A673 (cell line): ENCODE measurements at regions not wholly inside any gene's neighbourhood (a gene's known extent, or its start where the extent isn't known, plus 50 kb on each side); places are given as distances from the start of the nearest gene placed in this dataset.
"Not testable (repeated sequence)": the region's sequence is repeated elsewhere in the genome, so short reads cannot be mapped to it uniquely, and the experiment has no call there.

Experiments used
- BruUV-seq: library from RNA; stranded (reverse); fragments of 400-500 nt; replicated peaks from 2 replicates; lab custom pipeline; 2021; lab: Mats Ljungman, UMichigan
- CTCF ChIA-PET: fragments of 300-600 bp; sonication (Branson Sonifier 250); formaldehyde crosslinking; loops from one replicate; lab custom pipeline; 2022; ENCODE audit warnings: antibody characterized with exemption; lab: Charles Lee
- POLR2A ChIA-PET: fragments of 300-600 bp; sonication (Branson Sonifier 250); formaldehyde crosslinking; loops from one replicate; lab custom pipeline; 2022; ENCODE audit warnings: antibody characterized with exemption; ENCODE audit not compliant: low non-redundant PET; lab: Charles Lee
- DNase-seq: peaks from one replicate; pipeline ENCODE4 v3.0.0-alpha.2; 2015; ENCODE audit warnings: low spot score
- H3K27ac ChIP-seq: fragments of 200-600 bp; sonication (generic); 2 replicates; pipeline ENCODE4 v1.5.1; 2016; ENCODE audit warnings: mixed run types, low read depth, mild to moderate bottlenecking, mixed read lengths, antibody characterized with exemption, low read length; ENCODE audit not compliant: poor library complexity, severe bottlenecking
- H3K27me3 ChIP-seq: fragments of 200-600 bp; sonication (generic); replicated peaks from 2 replicates; pipeline ENCODE4 v1.6.1; 2017; ENCODE audit warnings: mixed run types, low read depth, mild to moderate bottlenecking, mixed read lengths, antibody characterized with exemption, low read length; ENCODE audit not compliant: insufficient read depth, poor library complexity
- H3K36me3 ChIP-seq: fragments of 200-600 bp; sonication (generic); 2 replicates; pipeline ENCODE4 v1.6.1; 2016; ENCODE audit warnings: mixed run types, mild to moderate bottlenecking, mixed read lengths, antibody characterized with exemption, low read length; ENCODE audit not compliant: insufficient read depth, poor library complexity, severe bottlenecking
- H3K4me1 ChIP-seq: fragments of 200-600 bp; sonication (generic); 2 replicates; pipeline ENCODE4 v1.6.1; 2017; ENCODE audit warnings: mixed run types, mild to moderate bottlenecking, mixed read lengths, antibody characterized with exemption, low read length; ENCODE audit not compliant: insufficient read depth, poor library complexity, severe bottlenecking
- H3K4me3 ChIP-seq: fragments of 200-600 bp; sonication (generic); 2 replicates; pipeline ENCODE4 v1.5.1; 2016; ENCODE audit warnings: low read depth, mixed run types, mild to moderate bottlenecking, mixed read lengths, low read length; ENCODE audit not compliant: poor library complexity, severe bottlenecking
- H3K9me3 ChIP-seq: fragments of 200-600 bp; sonication (generic); 2 replicates; pipeline ENCODE4 v1.6.1; 2016; ENCODE audit warnings: mixed run types, low read depth, mild to moderate bottlenecking, mixed read lengths, antibody characterized with exemption, low read length; ENCODE audit not compliant: poor library complexity, severe bottlenecking
- EZH2 ChIP-seq: fragments of 200-600 bp; sonication (generic); IDR thresholded peaks from 2 replicates; pipeline ENCODE4 v1.6.1; 2017; ENCODE audit warnings: borderline replicate concordance, low read depth, mild to moderate bottlenecking, mixed read lengths, antibody characterized with exemption, low read length; ENCODE audit not compliant: poor library complexity, severe bottlenecking
- intact Hi-C: fragments of 100-400 bp; cut with micrococcal nuclease; formaldehyde crosslinking; loops from one replicate; pipeline ENCODE4 v1.10.0; 2022; ENCODE audit not compliant: unreplicated experiment
- TF ChIP-seq, protein P1 (sequence below): fragments of 300-800, 200-600 bp; sonication (generic); conservative IDR thresholded peaks from 2 replicates; pipeline ENCODE4 v1.5.1; 2017; ENCODE audit warnings: low read depth, mild to moderate bottlenecking, antibody characterized with exemption, low read length, moderate library complexity, mixed read lengths

DNA sequence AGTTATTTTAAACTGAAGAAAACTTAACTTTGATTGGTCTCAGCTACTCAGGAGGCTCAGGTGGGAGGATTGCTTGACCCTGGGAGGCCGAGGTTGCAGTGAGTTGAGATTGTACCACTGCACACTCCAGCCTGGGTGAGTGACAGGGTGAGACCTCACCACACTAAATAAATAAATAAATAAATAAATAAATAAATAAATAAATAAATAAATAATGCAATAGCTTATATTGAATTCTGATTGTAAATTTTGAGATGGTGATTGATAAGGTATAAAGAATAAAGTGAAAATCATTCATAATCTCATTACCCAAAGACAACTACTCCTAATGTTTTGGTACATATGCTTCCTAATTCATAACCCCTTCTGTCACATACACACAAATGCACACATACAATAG lies 58.1 kb downstream of the TUBA3C start:
- DNase-seq = no peak
- no peaks in the 10 kb centered on the region for H3K36me3 ChIP-seq
- no peak for TF ChIP-seq EZH2
- TF ChIP-seq, protein P1, sequence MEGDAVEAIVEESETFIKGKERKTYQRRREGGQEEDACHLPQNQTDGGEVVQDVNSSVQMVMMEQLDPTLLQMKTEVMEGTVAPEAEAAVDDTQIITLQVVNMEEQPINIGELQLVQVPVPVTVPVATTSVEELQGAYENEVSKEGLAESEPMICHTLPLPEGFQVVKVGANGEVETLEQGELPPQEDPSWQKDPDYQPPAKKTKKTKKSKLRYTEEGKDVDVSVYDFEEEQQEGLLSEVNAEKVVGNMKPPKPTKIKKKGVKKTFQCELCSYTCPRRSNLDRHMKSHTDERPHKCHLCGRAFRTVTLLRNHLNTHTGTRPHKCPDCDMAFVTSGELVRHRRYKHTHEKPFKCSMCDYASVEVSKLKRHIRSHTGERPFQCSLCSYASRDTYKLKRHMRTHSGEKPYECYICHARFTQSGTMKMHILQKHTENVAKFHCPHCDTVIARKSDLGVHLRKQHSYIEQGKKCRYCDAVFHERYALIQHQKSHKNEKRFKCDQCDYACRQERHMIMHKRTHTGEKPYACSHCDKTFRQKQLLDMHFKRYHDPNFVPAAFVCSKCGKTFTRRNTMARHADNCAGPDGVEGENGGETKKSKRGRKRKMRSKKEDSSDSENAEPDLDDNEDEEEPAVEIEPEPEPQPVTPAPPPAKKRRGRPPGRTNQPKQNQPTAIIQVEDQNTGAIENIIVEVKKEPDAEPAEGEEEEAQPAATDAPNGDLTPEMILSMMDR = no peak
- H3K9me3 ChIP-seq = no peaks in the 10 kb centered on the region
- no TSS peak for BruUV-seq
- H3K4me1 ChIP-seq = no peaks in the 10 kb centered on the region
- intact Hi-C loops = no loop called here
- no peak overlapping the region for H3K4me3 ChIP-seq
- POLR2A ChIA-PET = no interaction called here
- CTCF ChIA-PET = no interaction called here
- H3K27me3 ChIP-seq = no peaks in the 10 kb centered on the region
- no peak overlapping the region for H3K27ac ChIP-seq

DNA sequence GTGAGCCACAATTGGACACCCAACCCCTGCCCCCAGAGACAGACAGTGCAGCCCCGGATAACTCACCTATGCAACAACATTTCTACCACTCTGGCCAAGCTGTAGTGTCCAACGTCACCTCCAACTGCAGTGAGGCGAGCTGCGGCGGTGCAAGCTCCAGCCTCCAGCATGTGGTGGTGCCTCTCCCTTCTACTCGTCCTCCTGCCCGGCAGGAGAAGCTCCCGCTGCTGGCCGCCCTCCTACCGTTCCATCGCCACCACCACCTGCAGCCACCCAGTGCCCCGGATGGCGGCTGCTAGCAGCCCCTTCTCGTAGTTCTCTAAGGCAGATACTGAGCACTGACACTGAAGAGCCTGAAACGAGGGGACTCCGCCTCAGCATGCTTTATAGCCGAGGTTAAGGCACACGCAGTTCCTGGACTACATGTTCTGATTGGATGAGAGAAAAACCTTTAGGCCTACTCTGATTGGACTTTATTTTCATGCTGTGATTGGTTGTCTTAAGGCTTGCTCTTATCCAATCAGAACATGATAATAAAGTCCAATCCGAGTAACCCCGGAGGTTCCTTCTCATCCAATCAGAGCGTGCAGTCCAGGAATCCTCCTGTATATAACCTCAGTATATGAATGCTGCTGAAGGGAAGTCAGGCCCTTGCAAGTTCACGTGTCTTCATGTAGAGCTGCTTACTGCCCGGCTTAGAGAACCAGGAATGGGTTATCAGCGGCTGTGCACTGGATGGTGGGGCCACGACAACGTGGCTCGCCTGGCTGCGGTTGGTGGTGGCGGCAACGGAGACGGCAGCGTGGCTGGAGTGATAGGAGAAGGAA lies 63.5 kb downstream of the TUBA3C start:
- Histone ChIP-seq H3K27me3 (no peaks in the 10 kb centered on the region), H3K4me1 (no peaks in the 10 kb centered on the region), H3K4me3 (no peak overlapping the region), H3K36me3 (no peaks in the 10 kb centered on the region), H3K27ac (no peak overlapping the region), H3K9me3 (no peaks in the 10 kb centered on the region)
- CTCF ChIA-PET = no interaction called here
- POLR2A ChIA-PET = no interaction called here
- intact Hi-C loops = no loop called here
- TF ChIP-seq EZH2 = no peak
- TF ChIP-seq, protein P1 = no peak
- no TSS peak for BruUV-seq
- DNase-seq = no peak

DNA sequence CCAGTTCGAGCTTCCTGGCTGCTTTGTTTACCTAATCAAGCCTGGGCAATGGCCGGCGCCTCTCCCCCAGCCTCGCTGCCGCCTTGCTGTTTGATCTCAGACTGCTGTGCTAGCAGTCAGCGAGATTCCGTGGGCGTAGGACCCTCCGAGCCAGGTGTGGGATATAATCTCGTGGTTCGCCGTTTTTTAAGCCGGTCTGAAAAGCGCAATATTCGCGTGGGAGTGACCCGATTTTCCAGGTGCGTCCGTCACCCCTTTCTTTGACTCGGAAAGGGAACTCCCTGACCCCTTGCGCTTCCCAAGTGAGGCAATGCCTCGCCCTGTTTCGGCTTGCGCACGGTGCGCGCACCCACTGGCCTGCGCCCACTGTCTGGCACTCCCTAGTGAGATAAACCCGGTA lies 72.4 kb downstream of the TUBA3C start:
- H3K4me3 ChIP-seq, H3K36me3 ChIP-seq, H3K27ac ChIP-seq, H3K9me3 ChIP-seq, CTCF ChIA-PET, H3K27me3 ChIP-seq, DNase-seq, BruUV-seq, H3K4me1 ChIP-seq, POLR2A ChIA-PET, intact Hi-C loops: not testable (repeated sequence)

DNA sequence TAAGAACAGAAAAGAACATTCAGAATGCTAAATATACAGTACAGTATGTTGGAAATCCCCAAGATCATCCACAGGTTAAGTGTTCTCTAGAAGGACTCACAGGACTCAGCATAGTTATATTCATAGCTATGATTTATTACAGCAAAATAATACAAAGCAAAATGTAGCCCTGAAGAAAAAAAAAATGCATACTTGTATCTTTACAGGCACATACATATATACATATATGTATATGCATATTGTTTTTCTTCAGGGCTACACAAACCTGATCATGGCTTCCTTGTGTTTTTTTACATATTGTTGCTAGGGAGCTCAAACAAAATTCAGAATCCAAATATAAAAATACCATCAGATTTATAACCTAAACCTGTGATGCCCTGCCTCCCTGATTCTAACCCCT lies 78.5 kb downstream of the TUBA3C start:
- Histone ChIP-seq H3K4me1 (no peaks in the 10 kb centered on the region), H3K27ac (no peak overlapping the region), H3K27me3 (no peaks in the 10 kb centered on the region), H3K9me3 (no peaks in the 10 kb centered on the region), H3K4me3 (no peak overlapping the region), H3K36me3 (no peaks in the 10 kb centered on the region)
- BruUV-seq = no TSS peak
- intact Hi-C loops = no loop called here
- DNase-seq = no peak
- ChIA-PET CTCF (no interaction called here), POLR2A (no interaction called here)
- no peak for TF ChIP-seq EZH2
- TF ChIP-seq, protein P1 = no peak
